ENCODE measurements at regions not wholly inside any gene's neighbourhood (a gene's known extent, or its start where the extent isn't known, plus 50 kb on each side); places are given as distances from the start of the nearest gene placed in this dataset.

GRCh38 chr4:53763813-53764597 lies 172.7 kb upstream of the LNX1 start:
- no peak for TF ChIP-seq CTCF (IDR thresholded peaks at IDR 0.05)
- no peak for DNase-seq (ENCODE audit: low spot score)
- peak; percentile 85 for ATAC-seq (ENCODE audit: low FRiP score)

GRCh38 chr4:53755656-53756055 lies 164.4 kb upstream of the LNX1 start:
- ATAC-seq (ENCODE audit: low FRiP score) (no peak), DNase-seq (ENCODE audit: low spot score) (no peak)
- no peak for TF ChIP-seq CTCF (IDR thresholded peaks at IDR 0.05)

GRCh38 chr4:53752124-53752523 lies 160.8 kb upstream of the LNX1 start:
- DNase-seq (ENCODE audit: low spot score) = no peak
- ATAC-seq (ENCODE audit: low FRiP score) = no peak
- TF ChIP-seq CTCF (IDR thresholded peaks at IDR 0.05) = no peak

- TF ChIP-seq CTCF (IDR thresholded peaks at IDR 0.05) = no peak
- DNase-seq (ENCODE audit: low spot score) = no peak
- no peak for ATAC-seq (ENCODE audit: low FRiP score)
Measured at GRCh38 chr4:53748328-53748772, 157.1 kb upstream of the LNX1 start.

GRCh38 chr4:53747401-53747800 lies 156.1 kb upstream of the LNX1 start:
- no peak for TF ChIP-seq CTCF (IDR thresholded peaks at IDR 0.05)
- ATAC-seq (ENCODE audit: low FRiP score) = no peak
- no peak for DNase-seq (ENCODE audit: low spot score)

- ATAC-seq (ENCODE audit: low FRiP score) = no peak
- TF ChIP-seq CTCF (IDR thresholded peaks at IDR 0.05) = no peak
- DNase-seq (ENCODE audit: low spot score) = no peak
Measured at GRCh38 chr4:53744446-53745160, 153.3 kb upstream of the LNX1 start.

Data from omental fat pad (tissue), 3 donors.